GM19395 (cell line): ENCODE measurements at regions not wholly inside any gene's neighbourhood (a gene's known extent, or its start where the extent isn't known, plus 50 kb on each side); places are given as distances from the start of the nearest gene placed in this dataset.

Experiments used
- ATAC-seq: cut with Tn5 transposase; IDR thresholded peaks from one replicate; pipeline ENCODE4 v1.9.1; 2021; ENCODE audit warnings: mild to moderate bottlenecking, moderate library complexity; ENCODE audit not compliant: unreplicated experiment

DNA sequence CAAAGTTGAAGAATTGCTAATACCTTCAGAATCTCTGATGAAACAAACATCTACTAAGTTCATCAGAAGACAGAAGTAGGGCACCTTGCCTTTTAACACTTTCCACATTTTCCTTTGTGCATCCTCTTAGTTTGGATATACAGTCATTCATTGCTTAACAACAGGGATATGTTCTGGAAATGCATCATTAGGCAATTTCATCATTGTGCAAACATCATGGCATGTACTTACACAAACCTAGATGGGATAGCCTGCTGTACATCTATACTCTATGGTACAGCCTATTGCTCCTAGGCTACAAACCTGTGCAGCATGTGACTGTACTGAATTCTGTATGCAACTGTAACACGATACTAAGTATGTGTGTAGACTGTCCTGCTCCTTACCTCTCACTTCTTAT lies 169.8 kb downstream of the SUCLA2 start:
- ATAC-seq = no peak

DNA sequence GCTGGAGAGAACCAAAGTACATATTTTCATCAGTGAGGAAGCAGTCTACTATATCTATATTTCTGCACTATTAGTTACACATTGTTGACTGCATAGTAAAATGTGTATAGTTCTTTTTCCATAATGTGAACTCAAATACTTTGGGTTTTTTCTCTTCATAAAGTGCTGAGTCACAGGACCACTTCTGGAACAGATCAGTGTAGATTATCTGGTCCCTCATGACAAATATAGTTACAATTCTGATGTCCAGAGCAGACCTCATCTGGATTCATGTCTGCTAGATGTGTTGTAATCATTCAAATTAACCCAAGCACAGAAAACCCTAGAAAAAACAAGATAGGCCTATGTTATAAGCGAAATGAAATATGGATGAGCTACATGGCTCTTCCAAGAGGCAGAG lies 171.4 kb downstream of the SUCLA2 start:
- ATAC-seq = no peak

- no peak for ATAC-seq
These were observed 174.6 kb downstream of the SUCLA2 start for GRCh38 chr13:47826471-47826870.

DNA sequence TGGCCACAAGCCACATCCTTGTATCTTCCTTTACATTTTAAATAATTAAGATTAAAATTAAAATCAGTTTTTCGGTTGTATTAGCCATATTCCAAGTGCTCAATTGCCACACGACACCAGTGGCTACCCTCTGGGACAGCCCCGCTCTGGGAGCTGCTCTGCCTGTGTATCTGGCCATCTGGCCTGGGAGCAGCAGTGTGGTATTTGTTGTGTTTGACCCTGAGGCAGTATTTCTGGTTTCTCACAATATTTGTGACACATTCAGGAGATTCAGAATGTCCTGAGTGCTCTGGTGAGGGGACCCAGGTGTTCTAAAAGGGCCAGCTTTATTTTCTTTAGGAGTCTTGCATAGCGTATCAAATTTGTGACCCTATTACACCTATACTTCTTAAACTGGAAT lies 179.0 kb downstream of the SUCLA2 start:
- ATAC-seq = no peak

- ATAC-seq = no peak
These were observed 184.2 kb downstream of the SUCLA2 start for GRCh38 chr13:47816831-47817230.

DNA sequence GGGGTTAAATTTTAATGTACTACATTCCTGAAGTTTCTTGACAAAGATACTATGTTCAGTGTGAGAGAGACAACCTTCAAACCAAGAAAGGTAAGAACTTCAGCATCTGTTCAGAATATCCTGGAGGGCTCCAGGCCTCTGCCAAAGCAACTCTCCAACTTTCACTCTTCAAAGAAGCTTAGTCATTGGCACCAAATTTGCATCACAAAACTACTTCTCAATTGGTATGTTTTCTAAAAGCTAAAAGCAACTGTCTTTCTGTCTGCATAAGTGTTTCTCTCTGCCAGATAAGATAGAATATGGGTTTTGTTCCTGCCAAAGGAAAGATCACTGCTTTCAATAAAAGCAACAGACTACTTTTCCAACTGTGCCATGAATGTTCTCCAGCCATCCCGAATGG lies 187.4 kb downstream of the SUCLA2 start:
- no peak for ATAC-seq

- ATAC-seq = no peak
These were observed 191.7 kb downstream of the SUCLA2 start for GRCh38 chr13:47809411-47809810.

DNA sequence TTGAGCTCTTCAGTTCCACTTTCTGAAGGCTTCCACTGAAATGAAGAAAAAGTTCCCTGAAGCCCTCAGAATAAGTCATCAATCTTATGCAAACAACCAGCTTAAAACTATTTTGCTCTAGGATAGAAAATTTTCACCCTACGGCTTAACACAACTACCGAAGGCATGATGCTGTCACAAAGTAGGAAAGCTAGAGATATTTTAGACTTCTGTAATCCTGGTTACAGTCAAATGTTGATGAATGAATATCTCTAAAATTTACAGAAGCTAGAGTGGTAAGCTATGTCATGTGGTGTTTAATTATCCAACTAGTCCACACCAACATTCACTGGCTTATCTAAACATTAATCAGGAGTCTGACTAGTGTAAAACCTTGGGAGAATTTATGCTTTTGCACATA lies 197.9 kb downstream of the SUCLA2 start:
- ATAC-seq = no peak

DNA sequence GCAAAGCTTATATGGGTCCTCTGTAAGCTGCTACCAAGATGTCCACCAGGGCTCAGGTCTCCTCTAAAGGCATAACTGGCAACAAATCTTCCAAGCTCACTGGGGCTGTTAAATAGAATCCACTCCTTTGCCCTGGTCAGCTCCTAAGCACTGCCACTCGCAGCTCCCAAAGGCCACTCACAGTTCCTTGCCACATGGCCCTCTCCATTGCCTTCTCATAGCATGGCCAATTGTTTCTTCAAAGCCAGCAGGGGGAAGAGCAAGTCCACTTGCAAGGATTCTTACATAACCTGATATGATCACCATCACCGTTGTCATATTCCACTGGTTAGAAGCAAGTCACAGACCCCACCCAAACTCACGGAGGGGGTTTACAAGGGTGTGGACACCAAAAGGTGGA lies 199.5 kb downstream of the SUCLA2 start:
- ATAC-seq = no peak

GRCh38 chr13:47800593-47800992 lies 200.5 kb downstream of the SUCLA2 start:
- no peak for ATAC-seq

GRCh38 chr13:47798906-47799305 lies 202.2 kb downstream of the SUCLA2 start:
- ATAC-seq = no peak

- ATAC-seq = no peak
These were observed 202.9 kb downstream of the SUCLA2 start for GRCh38 chr13:47798194-47798593.

DNA sequence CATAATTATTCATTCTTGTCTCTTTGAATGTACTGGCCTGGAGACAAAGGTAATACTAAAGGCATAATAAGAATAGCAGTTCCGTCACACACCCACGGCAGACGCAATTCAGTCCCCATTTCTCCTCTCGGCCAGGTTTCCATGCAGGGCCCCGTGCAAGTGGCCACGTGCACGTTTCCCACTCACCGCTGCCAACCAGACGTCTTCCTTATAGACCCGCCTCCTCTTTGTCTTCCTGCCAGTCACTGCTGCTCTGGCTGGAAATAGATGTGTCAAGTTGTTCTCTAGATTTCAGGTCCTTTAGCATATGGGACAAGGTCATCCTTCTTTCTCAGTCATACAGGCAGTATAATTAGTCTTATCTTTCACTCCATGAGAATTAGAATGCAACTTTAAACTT lies 204.3 kb downstream of the SUCLA2 start:
- no peak for ATAC-seq

GRCh38 chr13:47794963-47795362 lies 206.1 kb downstream of the SUCLA2 start:
- no peak for ATAC-seq

DNA sequence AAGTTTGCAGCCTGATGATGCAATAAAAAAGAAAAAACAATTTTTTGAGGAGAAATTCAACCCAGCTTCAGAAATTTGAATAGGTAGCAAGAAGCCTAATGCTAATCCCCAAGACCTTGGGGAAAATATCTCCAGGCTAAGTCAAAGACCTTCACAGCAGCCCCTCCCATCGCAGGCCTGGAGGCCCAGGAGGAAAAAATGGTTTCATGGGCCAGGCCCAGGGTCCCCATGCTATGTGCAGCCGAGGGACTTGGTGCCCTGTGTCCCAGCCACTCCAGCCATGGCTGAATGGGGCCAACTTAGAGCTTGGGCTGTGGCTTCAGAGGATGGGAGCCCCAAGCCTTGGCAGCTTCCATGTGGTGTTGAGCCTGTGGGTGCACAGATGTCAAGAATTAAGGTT lies 210.3 kb downstream of the SUCLA2 start:
- ATAC-seq = no peak

- no peak for ATAC-seq
These were observed 212.2 kb downstream of the SUCLA2 start for GRCh38 chr13:47788844-47789243.

DNA sequence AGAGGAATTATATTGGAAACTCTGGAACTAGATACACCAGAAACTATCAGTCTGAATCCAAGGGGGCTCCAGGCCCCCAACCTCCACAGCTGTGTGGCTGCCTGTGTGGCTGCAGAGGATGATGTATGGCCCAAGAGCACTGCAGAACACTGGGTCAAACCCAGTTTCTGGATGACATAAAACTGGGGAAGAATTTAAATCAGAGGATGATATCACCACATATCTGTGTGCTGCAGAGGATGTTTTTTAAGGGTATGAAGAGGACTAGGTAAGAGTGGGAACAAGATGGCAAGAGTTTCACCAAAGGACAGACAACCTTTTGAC lies 226.4 kb downstream of the SUCLA2 start:
- peak; percentile 20 for ATAC-seq

DNA sequence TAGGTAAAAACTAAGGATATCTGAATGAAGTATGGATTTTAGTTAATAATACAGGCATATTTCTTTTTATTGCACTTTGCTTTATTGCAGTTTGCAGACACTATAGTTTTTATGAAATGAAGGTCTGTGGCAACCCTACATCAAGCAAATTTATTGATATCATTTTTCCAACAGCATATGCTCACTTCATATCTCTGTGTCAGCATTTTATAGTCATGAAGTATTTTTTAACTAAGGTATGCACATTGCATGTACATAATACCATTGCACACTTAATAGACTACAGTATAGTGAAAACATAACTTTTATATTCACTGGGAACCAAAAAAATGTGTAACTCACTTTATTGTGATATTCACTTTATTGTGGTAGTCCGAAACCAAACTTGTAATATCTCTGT lies 236.3 kb downstream of the SUCLA2 start:
- no peak for ATAC-seq

- ATAC-seq = no peak
These were observed 243.5 kb downstream of the SUCLA2 start for GRCh38 chr13:47757466-47758080.

DNA sequence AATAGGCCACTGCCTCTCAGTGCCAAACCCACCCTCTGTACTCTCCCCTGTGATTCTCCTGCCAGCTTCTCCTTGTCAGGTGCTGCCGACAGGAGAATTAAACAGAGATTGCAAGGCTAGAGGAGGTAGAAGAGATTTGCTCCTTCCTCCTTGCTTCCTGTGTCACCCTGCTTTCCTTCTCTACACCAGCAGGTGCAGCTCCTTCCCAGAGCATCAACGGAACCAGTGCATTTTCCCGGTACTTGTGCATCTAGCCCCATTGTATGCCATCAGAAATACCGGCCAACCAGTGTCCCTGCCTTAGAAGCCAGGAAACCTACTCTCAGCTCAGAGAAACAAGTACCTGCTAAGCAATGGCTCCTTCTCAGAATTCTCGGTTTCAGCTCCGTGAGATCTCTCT lies 253.2 kb downstream of the SUCLA2 start:
- ATAC-seq = no peak

DNA sequence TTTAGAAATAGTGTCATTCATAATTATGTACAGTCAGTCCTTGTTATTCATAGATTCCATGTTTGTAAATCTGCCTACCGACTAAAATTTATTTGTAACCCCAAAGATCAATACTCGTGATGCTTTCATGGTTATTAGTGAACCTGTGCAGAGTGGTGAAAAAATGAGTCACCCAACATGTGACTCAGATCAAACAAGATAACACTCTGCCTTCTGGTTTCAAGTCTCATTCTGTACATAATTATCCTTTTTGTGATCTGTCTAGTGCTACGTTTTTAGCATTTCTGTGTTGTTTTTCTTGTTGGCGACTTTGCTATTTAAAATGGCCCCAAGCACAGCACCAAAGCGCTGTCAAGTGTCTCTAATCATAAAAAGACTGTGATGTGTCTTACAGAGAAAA lies 274.7 kb downstream of the SUCLA2 start:
- ATAC-seq = no peak

- no peak for ATAC-seq
These were observed 277.2 kb downstream of the SUCLA2 start for GRCh38 chr13:47723898-47724297.

DNA sequence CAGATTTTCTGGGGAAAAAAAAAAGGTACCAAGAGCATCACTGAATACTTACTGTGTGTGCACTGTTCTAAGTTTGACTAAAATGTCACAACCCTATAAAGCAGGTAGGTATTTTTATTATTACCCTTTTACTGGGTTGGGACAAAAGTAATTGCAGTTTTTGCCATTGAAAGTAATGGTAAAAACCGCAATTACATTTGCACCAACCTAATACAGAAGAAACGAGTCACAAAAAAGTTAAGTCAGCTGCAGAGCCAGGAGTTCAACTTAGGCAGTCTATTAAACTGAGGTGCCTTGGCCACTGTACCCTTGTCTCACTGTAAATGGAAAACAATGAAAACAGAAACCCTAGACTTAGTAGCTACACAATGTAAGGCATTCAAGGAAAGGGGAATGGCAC lies 281.9 kb downstream of the SUCLA2 start:
- ATAC-seq = no peak

DNA sequence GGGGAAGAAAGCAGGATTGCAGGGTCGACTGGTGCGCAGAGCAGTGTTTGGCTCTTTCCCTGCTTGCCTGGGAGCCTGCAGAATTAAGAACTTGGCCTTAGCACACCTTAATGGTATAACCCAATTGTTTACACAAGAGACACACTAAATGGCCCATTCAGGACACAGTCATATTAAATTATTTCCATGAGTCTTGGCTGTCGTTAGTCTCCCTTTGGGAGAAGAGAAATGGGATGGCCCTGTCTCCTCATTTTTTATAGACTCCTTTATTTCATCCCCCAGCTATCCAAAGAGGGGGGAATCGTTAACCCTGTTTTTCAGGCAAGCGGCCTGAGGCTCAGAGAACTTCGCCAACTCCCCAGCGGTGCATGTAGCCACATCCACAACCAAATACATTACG lies 282.5 kb downstream of the SUCLA2 start:
- no peak for ATAC-seq
